SK-N-SH treated with all-trans-retinoic acid at 6 μM for 48 hours (cell line): ENCODE measurements at regions not wholly inside any gene's neighbourhood (a gene's known extent, or its start where the extent isn't known, plus 50 kb on each side); places are given as distances from the start of the nearest gene placed in this dataset.

Experiments used
- ATAC-seq: fragments of 200-7000 bp; cut with Tn5 transposase; 3 replicates; pipeline ENCODE4 v1.9.1; 2020; ENCODE audit warnings: mild to moderate bottlenecking, moderate library complexity
- ARNTL ChIP-seq: fragments of 450-650 bp; formaldehyde crosslinking; IDR thresholded peaks from 2 replicates; pipeline ENCODE4 v1.5.0; 2020; ENCODE audit warnings: low read depth, mild to moderate bottlenecking, moderate library complexity, borderline replicate concordance
- BACH2 ChIP-seq: fragments of 250-450 bp; sonication (Bioruptor Pico); IDR thresholded peaks from 2 replicates; pipeline ENCODE4 v1.9.0; 2021; ENCODE audit warnings: mild to moderate bottlenecking, borderline replicate concordance
- CSDC2 ChIP-seq: fragments of 250-450 bp; sonication (Bioruptor Pico); IDR thresholded peaks from 2 replicates; pipeline ENCODE4 v1.5.0; 2020; ENCODE audit warnings: mild to moderate bottlenecking, moderate library complexity
- ESRRG ChIP-seq: fragments of 250-450 bp; sonication (Bioruptor Pico); IDR thresholded peaks from 2 replicates; pipeline ENCODE4 v1.6.1; 2021; ENCODE audit warnings: mild to moderate bottlenecking
- GLIS3 ChIP-seq: fragments of 250-450 bp; sonication (Bioruptor Pico); IDR thresholded peaks from 2 replicates; pipeline ENCODE4 v1.5.0; 2020; ENCODE audit warnings: mild to moderate bottlenecking, moderate library complexity
- ISL1 ChIP-seq: fragments of 250-450 bp; sonication (Bioruptor Pico); IDR thresholded peaks from 2 replicates; pipeline ENCODE4 v2.1.2; 2022; ENCODE audit warnings: mild to moderate bottlenecking, moderate library complexity
- OSR1 ChIP-seq: fragments of 250-450 bp; sonication (Bioruptor Pico); IDR thresholded peaks from 2 replicates; pipeline ENCODE4 v1.8.0; 2022; ENCODE audit warnings: moderate library complexity, mild to moderate bottlenecking, inconsistent platforms
- PPARA ChIP-seq: fragments of 250-450 bp; sonication (Bioruptor Pico); IDR thresholded peaks from 2 replicates; pipeline ENCODE4 v1.5.0; 2020; ENCODE audit warnings: mild to moderate bottlenecking, borderline replicate concordance
- RARB ChIP-seq: fragments of 250-450 bp; sonication (Bioruptor Pico); IDR thresholded peaks from 2 replicates; pipeline ENCODE4 v1.8.0; 2021; ENCODE audit warnings: mild to moderate bottlenecking, moderate library complexity
- SNAI2 ChIP-seq: fragments of 250-450 bp; sonication (Bioruptor Pico); IDR thresholded peaks from 2 replicates; pipeline ENCODE4 v1.5.0; 2020; ENCODE audit warnings: mild to moderate bottlenecking, moderate library complexity
- TCF4 ChIP-seq: fragments of 250-450 bp; sonication (Bioruptor Pico); IDR thresholded peaks from 2 replicates; pipeline ENCODE4 v1.8.0; 2021; ENCODE audit warnings: mild to moderate bottlenecking, moderate library complexity, borderline replicate concordance
- TOX ChIP-seq: fragments of 250-450 bp; sonication (Bioruptor Pico); IDR thresholded peaks from 2 replicates; pipeline ENCODE4 v1.8.0; 2021; ENCODE audit warnings: mild to moderate bottlenecking, moderate library complexity, borderline replicate concordance
- ZC3H10 ChIP-seq: fragments of 250-450 bp; sonication (Bioruptor Pico); IDR thresholded peaks from 2 replicates; pipeline ENCODE4 v1.5.1; 2021; ENCODE audit warnings: mild to moderate bottlenecking, moderate library complexity
- ZFP3 ChIP-seq: fragments of 250-450 bp; sonication (Bioruptor Pico); IDR thresholded peaks from 2 replicates; pipeline ENCODE4 v1.5.0; 2020; ENCODE audit warnings: mild to moderate bottlenecking, moderate library complexity
- ZFP30 ChIP-seq: fragments of 450-650 bp; formaldehyde crosslinking; IDR thresholded peaks from 2 replicates; pipeline ENCODE4 v1.5.0; 2022; ENCODE audit warnings: mild to moderate bottlenecking, moderate library complexity
- ZNF565 ChIP-seq: fragments of 450-650 bp; formaldehyde crosslinking; conservative IDR thresholded peaks from 2 replicates; pipeline ENCODE4 v1.5.0; 2020; ENCODE audit warnings: low read depth, mild to moderate bottlenecking, moderate library complexity
- ZNF70 ChIP-seq: fragments of 450-650 bp; formaldehyde crosslinking; IDR thresholded peaks from 2 replicates; pipeline ENCODE4 v1.5.0; 2020; ENCODE audit warnings: mild to moderate bottlenecking, moderate library complexity
- ZNF8 ChIP-seq: fragments of 450-650 bp; formaldehyde crosslinking; IDR thresholded peaks from 2 replicates; pipeline ENCODE4 v1.5.0; 2020; ENCODE audit warnings: mild to moderate bottlenecking, moderate library complexity
- TF ChIP-seq, protein P1 (sequence below): fragments of 250-450 bp; sonication (Bioruptor Pico); IDR thresholded peaks from 2 replicates; pipeline ENCODE4 v1.8.0; 2020; ENCODE audit warnings: mild to moderate bottlenecking, moderate library complexity, borderline replicate concordance
- TF ChIP-seq, protein P2 (sequence below): fragments of 250-450 bp; sonication (Bioruptor Pico); IDR thresholded peaks from 2 replicates; pipeline ENCODE4 v1.5.1; 2021; ENCODE audit warnings: mild to moderate bottlenecking, moderate library complexity
- TF ChIP-seq, protein P3 (sequence below): fragments of 250-450 bp; sonication (Bioruptor Pico); IDR thresholded peaks from 2 replicates; pipeline ENCODE4 v1.5.0; 2020; ENCODE audit warnings: mild to moderate bottlenecking, moderate library complexity
- TF ChIP-seq, protein P4 (sequence below): fragments of 250-450 bp; sonication (Bioruptor Pico); IDR thresholded peaks from 2 replicates; pipeline ENCODE4 v1.8.0; 2021; ENCODE audit warnings: low read depth, mild to moderate bottlenecking, moderate library complexity, borderline replicate concordance

DNA sequence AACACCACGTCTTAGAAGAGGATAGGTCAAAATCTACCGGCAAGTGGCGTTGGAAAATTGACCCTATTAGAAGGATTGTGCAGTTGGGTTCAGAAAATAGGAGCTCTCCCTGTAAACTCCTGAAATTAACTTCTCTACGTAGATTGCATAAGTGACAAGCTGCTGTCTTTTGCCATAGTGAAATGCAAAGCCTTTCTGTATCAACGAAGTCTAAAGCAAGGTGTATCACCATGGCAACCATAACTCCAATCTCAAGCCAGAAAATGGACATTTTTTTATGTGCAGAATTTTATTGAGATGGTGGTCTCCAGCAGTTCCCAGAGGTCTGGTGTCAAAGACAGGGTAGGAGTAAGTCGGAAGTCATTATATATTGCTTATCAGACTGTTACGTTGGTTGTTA is 367.7 kb upstream of the NOVA1 start:
- ATAC-seq: no peak

DNA sequence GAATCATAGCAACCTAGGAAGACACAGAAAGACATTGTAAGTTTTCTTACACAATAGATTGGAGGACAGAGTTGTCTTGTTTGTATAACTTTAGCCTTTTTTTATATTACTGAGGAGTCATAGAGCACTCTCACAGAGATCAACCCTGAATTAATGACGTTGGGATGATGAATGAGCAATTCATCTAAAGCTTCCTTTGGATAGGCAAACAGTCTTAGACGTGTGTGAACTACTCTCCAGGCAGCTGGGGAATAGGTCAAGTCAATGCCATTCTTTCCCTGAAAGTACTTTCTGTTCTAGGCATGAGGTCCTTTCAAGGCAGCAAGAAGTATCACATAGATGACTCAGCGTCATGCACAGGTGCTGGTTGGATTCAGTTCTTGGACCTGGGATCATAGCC is 369.1 kb upstream of the NOVA1 start:
- ATAC-seq: no peak

More for the DNA sequence above, 367.7 kb upstream of the NOVA1 start:
- TF ChIP-seq, protein P1, sequence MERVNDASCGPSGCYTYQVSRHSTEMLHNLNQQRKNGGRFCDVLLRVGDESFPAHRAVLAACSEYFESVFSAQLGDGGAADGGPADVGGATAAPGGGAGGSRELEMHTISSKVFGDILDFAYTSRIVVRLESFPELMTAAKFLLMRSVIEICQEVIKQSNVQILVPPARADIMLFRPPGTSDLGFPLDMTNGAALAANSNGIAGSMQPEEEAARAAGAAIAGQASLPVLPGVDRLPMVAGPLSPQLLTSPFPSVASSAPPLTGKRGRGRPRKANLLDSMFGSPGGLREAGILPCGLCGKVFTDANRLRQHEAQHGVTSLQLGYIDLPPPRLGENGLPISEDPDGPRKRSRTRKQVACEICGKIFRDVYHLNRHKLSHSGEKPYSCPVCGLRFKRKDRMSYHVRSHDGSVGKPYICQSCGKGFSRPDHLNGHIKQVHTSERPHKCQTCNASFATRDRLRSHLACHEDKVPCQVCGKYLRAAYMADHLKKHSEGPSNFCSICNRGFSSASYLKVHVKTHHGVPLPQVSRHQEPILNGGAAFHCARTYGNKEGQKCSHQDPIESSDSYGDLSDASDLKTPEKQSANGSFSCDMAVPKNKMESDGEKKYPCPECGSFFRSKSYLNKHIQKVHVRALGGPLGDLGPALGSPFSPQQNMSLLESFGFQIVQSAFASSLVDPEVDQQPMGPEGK (CRISPR knock-in tag): no peak
- TF ChIP-seq, protein P2, sequence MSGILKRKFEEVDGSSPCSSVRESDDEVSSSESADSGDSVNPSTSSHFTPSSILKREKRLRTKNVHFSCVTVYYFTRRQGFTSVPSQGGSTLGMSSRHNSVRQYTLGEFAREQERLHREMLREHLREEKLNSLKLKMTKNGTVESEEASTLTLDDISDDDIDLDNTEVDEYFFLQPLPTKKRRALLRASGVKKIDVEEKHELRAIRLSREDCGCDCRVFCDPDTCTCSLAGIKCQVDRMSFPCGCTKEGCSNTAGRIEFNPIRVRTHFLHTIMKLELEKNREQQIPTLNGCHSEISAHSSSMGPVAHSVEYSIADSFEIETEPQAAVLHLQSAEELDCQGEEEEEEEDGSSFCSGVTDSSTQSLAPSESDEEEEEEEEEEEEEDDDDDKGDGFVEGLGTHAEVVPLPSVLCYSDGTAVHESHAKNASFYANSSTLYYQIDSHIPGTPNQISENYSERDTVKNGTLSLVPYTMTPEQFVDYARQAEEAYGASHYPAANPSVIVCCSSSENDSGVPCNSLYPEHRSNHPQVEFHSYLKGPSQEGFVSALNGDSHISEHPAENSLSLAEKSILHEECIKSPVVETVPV: no peak
- TF ChIP-seq ESRRG (CRISPR knock-in tag) (no peak), BACH2 (CRISPR knock-in tag) (no peak), ZNF565 (CRISPR knock-in tag) (no peak), ZFP3 (CRISPR knock-in tag) (no peak), TCF4 (CRISPR knock-in tag) (no peak), TOX (CRISPR knock-in tag) (no peak), ZC3H10 (CRISPR knock-in tag) (no peak), ARNTL (CRISPR knock-in tag) (no peak)
- TF ChIP-seq, all 23 proteins: peak for 0

DNA sequence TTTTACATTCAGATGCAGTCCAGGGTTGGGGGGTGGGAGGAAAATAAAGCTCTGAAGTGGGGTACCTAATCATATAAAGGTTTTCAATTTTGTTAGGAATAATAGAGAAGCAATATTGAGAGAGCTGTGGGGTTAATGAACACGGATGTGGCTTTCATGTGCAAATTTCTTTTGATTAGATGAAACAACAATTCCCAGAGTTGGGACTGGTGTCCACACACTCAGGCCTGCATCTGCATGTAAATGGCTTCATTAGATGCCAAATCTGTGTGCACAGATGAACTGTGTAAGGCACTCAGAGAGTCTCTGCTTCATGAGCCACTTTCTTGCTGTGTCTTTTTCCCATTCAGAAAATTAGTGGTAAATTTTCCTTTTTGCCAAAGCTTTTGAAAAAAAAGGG is 377.1 kb upstream of the NOVA1 start:
- no peak for ATAC-seq
- TF ChIP-seq SNAI2 (CRISPR knock-in tag) (no peak), ZC3H10 (CRISPR knock-in tag) (no peak), PPARA (CRISPR knock-in tag) (no peak), TCF4 (CRISPR knock-in tag) (no peak), ZNF8 (CRISPR knock-in tag) (no peak), OSR1 (CRISPR knock-in tag) (no peak), ZNF70 (CRISPR knock-in tag) (no peak), ISL1 (no peak), GLIS3 (no peak), ZFP3 (CRISPR knock-in tag) (no peak), CSDC2 (CRISPR knock-in tag) (no peak), ARNTL (CRISPR knock-in tag) (no peak)
- TF ChIP-seq, protein P3, sequence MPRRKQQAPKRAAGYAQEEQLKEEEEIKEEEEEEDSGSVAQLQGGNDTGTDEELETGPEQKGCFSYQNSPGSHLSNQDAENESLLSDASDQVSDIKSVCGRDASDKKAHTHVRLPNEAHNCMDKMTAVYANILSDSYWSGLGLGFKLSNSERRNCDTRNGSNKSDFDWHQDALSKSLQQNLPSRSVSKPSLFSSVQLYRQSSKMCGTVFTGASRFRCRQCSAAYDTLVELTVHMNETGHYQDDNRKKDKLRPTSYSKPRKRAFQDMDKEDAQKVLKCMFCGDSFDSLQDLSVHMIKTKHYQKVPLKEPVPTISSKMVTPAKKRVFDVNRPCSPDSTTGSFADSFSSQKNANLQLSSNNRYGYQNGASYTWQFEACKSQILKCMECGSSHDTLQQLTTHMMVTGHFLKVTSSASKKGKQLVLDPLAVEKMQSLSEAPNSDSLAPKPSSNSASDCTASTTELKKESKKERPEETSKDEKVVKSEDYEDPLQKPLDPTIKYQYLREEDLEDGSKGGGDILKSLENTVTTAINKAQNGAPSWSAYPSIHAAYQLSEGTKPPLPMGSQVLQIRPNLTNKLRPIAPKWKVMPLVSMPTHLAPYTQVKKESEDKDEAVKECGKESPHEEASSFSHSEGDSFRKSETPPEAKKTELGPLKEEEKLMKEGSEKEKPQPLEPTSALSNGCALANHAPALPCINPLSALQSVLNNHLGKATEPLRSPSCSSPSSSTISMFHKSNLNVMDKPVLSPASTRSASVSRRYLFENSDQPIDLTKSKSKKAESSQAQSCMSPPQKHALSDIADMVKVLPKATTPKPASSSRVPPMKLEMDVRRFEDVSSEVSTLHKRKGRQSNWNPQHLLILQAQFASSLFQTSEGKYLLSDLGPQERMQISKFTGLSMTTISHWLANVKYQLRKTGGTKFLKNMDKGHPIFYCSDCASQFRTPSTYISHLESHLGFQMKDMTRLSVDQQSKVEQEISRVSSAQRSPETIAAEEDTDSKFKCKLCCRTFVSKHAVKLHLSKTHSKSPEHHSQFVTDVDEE (CRISPR knock-in tag): no peak
- TF ChIP-seq, protein P4, sequence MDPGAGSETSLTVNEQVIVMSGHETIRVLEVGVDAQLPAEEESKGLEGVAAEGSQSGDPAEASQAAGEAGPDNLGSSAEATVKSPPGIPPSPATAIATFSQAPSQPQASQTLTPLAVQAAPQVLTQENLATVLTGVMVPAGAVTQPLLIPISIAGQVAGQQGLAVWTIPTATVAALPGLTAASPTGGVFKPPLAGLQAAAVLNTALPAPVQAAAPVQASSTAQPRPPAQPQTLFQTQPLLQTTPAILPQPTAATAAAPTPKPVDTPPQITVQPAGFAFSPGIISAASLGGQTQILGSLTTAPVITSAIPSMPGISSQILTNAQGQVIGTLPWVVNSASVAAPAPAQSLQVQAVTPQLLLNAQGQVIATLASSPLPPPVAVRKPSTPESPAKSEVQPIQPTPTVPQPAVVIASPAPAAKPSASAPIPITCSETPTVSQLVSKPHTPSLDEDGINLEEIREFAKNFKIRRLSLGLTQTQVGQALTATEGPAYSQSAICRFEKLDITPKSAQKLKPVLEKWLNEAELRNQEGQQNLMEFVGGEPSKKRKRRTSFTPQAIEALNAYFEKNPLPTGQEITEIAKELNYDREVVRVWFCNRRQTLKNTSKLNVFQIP (CRISPR knock-in tag): no peak
- TF ChIP-seq, protein P1 (CRISPR knock-in tag): no peak

More for the DNA sequence above, 369.1 kb upstream of the NOVA1 start:
- TF ChIP-seq ESRRG (CRISPR knock-in tag) (no peak), ZNF8 (CRISPR knock-in tag) (no peak), ARNTL (CRISPR knock-in tag) (no peak), SNAI2 (CRISPR knock-in tag) (no peak), ISL1 (no peak), ZNF565 (CRISPR knock-in tag) (no peak), ZFP30 (CRISPR knock-in tag) (no peak), TOX (CRISPR knock-in tag) (no peak), ZFP3 (CRISPR knock-in tag) (no peak), RARB (CRISPR knock-in tag) (no peak), ZC3H10 (CRISPR knock-in tag) (no peak)
- TF ChIP-seq, protein P3 (CRISPR knock-in tag): no peak
